ENCODE measurements at regions not wholly inside any gene's neighbourhood (a gene's known extent, or its start where the extent isn't known, plus 50 kb on each side); places are given as distances from the start of the nearest gene placed in this dataset.

- no peak for TF ChIP-seq CTCF (IDR thresholded peaks at IDR 0.05)
- TF ChIP-seq POLR2A (IDR thresholded peaks at IDR 0.05): no peak
These were observed 118.5 kb downstream of the TLE3 start for GRCh38 chr15:69979262-69979661.
